ENCODE measurements at regions not wholly inside any gene's neighbourhood (a gene's known extent, or its start where the extent isn't known, plus 50 kb on each side); places are given as distances from the start of the nearest gene placed in this dataset.

- Histone ChIP-seq H3K9me3 (no peaks in the 10 kb centered on the region), H3K4me3 (no peak overlapping the region), H3K4me2 (no peak overlapping the region), H3K4me1 (no peaks in the 10 kb centered on the region), H3K27ac (no peak overlapping the region)
- TF ChIP-seq FOXS1 (CRISPR knock-in tag; IDR thresholded peaks at IDR 0.05) (no peak), FOSL2 (IDR thresholded peaks at IDR 0.05) (no peak), FOSL2 (CRISPR knock-in tag; IDR thresholded peaks at IDR 0.05) (no peak), ZC3H11A (IDR thresholded peaks at IDR 0.05) (no peak), MYC (IDR thresholded peaks at IDR 0.05; ENCODE audit: borderline replicate concordance, low read length) (no peak), ATOH8 (CRISPR knock-in tag; IDR thresholded peaks at IDR 0.05; ENCODE audit: low read depth) (no peak), RAD21 (conservative IDR thresholded peaks at IDR 0.05 in 1 of 2, IDR thresholded peaks at IDR 0.05 in 1 of 2) (no peak)
- ATAC-seq: no peak; a peak in 1 of 6 replicates
- no peak for DNase-seq (ENCODE audit: low read depth in 1 of 2, low spot score in 1 of 2)
- POLR2A ChIA-PET: no interaction called here
- 18% methylated on average over 3 of the region's 3 CpGs for WGBS (ENCODE audit: missing lambda C conversion rate)
- CTCF ChIA-PET: no interaction called here
- FAIRE-seq: no peak
Measured at GRCh38 chr3:31004025-31004678, 109.7 kb upstream of the GADL1 start.

DNA sequence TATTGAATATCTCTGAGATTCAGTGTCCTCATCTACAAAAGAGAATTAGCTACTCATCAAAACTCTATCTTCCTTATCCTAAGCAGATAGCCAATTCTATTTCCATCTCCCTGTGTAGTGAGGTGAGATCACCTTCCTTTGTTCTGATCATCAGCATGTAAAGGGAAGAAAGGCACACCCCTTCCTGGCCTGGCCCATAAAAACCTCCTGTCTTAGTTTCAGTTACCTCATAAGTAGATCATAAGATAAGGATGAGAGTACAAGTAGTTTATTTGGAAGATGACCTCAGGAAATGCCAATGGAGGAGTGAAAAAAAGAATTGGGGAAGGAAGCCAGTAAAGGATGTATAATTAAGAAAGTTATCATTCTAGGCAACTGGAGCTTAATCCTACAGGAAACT is 114.5 kb upstream of the GADL1 start:
- Histone ChIP-seq H3K4me1 (no peaks in the 10 kb centered on the region), H3K27ac (no peak overlapping the region), H3K4me2 (no peak overlapping the region), H3K4me3 (no peak overlapping the region), H3K9me3 (no peaks in the 10 kb centered on the region)
- ChIA-PET CTCF (interaction anchor here (1.2 to 1.4 kb wide), 2 partner anchors 10 to 12 kb away, joined by 3 to 4 read pairs; no protein-coding TSS in a partner anchor), POLR2A (no interaction called here)
- FAIRE-seq (no peak), ATAC-seq (no peak), DNase-seq (ENCODE audit: low read depth in 1 of 2, low spot score in 1 of 2) (no peak)
- TF ChIP-seq NFE2L2 (conservative IDR thresholded peaks at IDR 0.05; ENCODE audit: low read length) (no peak), PBX3 (IDR thresholded peaks at IDR 0.05) (no peak), MAZ (IDR thresholded peaks at IDR 0.05; ENCODE audit: borderline replicate concordance, low read depth, low read length) (no peak), RNF2 (IDR thresholded peaks at IDR 0.05; ENCODE audit: borderline replicate concordance, low read depth) (no peak), POLR2A (IDR thresholded peaks at IDR 0.05; ENCODE audit: low read length) (no peak), HOXB5 (CRISPR knock-in tag; IDR thresholded peaks at IDR 0.05) (no peak)

GRCh38 chr3:31009881-31010280 is 115.4 kb upstream of the GADL1 start:
- ChIA-PET CTCF (interaction anchor here (1.1 to 1.2 kb wide), 2 partner anchors 9 to 98 kb away, joined by 3 to 4 read pairs; no protein-coding TSS in a partner anchor), POLR2A (no interaction called here)
- no peaks in the 10 kb centered on the region for H3K4me1 ChIP-seq
- ATAC-seq (no peak), FAIRE-seq (no peak), DNase-seq (ENCODE audit: low read depth in 1 of 2, low spot score in 1 of 2) (no peak)
- no peak overlapping the region for H3K4me2 ChIP-seq
- H3K4me3 ChIP-seq: no peak overlapping the region
- no peak for TF ChIP-seq ZSCAN20 (CRISPR knock-in tag; IDR thresholded peaks at IDR 0.05)
- no peaks in the 10 kb centered on the region for H3K9me3 ChIP-seq
- no peak overlapping the region for H3K27ac ChIP-seq

DNA sequence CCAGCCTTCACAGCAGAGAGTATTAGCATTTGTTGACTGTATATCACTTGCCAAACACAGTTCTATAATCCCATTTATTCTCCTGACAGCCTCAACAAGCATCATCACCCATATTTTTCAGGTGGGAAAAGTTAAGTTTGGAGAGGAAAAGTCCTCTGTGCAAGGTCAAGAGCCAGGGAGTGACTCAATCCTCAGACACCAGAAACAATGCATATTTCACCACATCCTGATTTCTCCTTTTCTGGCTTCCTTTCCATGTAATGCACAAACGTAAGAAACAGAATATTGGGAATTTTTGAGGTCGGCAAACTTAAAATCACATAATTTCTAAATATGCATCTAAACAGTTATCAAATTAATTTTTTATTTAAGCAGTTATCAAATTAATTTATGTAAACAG is 116.0 kb upstream of the GADL1 start:
- FAIRE-seq (no peak), DNase-seq (ENCODE audit: low read depth in 1 of 2, low spot score in 1 of 2) (no peak), ATAC-seq (no peak)
- POLR2A ChIA-PET: no interaction called here
- H3K4me2 ChIP-seq: no peak overlapping the region
- H3K27ac ChIP-seq: no peak overlapping the region
- WGBS (ENCODE audit: missing lambda C conversion rate): 59% methylated on average over 2 of the region's 2 CpGs
- no peaks in the 10 kb centered on the region for H3K9me3 ChIP-seq
- no peak overlapping the region for H3K4me3 ChIP-seq
- CTCF ChIA-PET: interaction anchor here (1.1 kb wide), 1 partner anchor 97 kb away, joined by 3 read pairs; no protein-coding TSS in a partner anchor
- H3K4me1 ChIP-seq: no peaks in the 10 kb centered on the region
- TF ChIP-seq JUN (IDR thresholded peaks at IDR 0.05): no peak
- TF ChIP-seq RARB (CRISPR knock-in tag; IDR thresholded peaks at IDR 0.05): no peak
- TF ChIP-seq KDM5A (IDR thresholded peaks at IDR 0.05): no peak
- TF ChIP-seq HMGXB4 (CRISPR knock-in tag; IDR thresholded peaks at IDR 0.05; ENCODE audit: borderline replicate concordance): no peak
- no peak for TF ChIP-seq RNF2 (IDR thresholded peaks at IDR 0.05; ENCODE audit: borderline replicate concordance, low read depth)
- no peak for TF ChIP-seq RCOR1 (IDR thresholded peaks at IDR 0.05; ENCODE audit: low read depth, low read length)
- TF ChIP-seq MYC (IDR thresholded peaks at IDR 0.05; ENCODE audit: borderline replicate concordance, low read length): no peak
- no peak for TF ChIP-seq BCL3 (IDR thresholded peaks at IDR 0.05)
- no peak for TF ChIP-seq CHD2 (IDR thresholded peaks at IDR 0.05; ENCODE audit: low read length, partially characterized antibody)
- no peak for TF ChIP-seq FOSL2 (IDR thresholded peaks at IDR 0.05)
- no peak for TF ChIP-seq FOSL2 (CRISPR knock-in tag; IDR thresholded peaks at IDR 0.05)
- TF ChIP-seq JUNB (IDR thresholded peaks at IDR 0.05): no peak
- no peak for TF ChIP-seq NR3C1 (IDR thresholded peaks at IDR 0.05)
- no peak for TF ChIP-seq ZFP36 (IDR thresholded peaks at IDR 0.05; ENCODE audit: borderline replicate concordance, partially characterized antibody)
- TF ChIP-seq RFX5 (IDR thresholded peaks at IDR 0.05): no peak
- no peak for TF ChIP-seq SMC3 (IDR thresholded peaks at IDR 0.05)

All from A549 (cell line).